HG03097 (cell line): ENCODE measurements at regions not wholly inside any gene's neighbourhood (a gene's known extent, or its start where the extent isn't known, plus 50 kb on each side); places are given as distances from the start of the nearest gene placed in this dataset.
A peak's percentile ranks its signal among the peaks of the same experiment; 100 is the strongest.
"Not testable (repeated sequence)": the region's sequence is repeated elsewhere in the genome, so short reads cannot be mapped to it uniquely, and the experiment has no call there.

Experiments
- ATAC-seq: cut with Tn5 transposase; IDR thresholded peaks from one replicate; pipeline ENCODE4 v1.9.1; 2021; ENCODE audit not compliant: unreplicated experiment, low FRiP score

GRCh38 chr5:58311526-58311925, 148.4 kb downstream of the PLK2 start:
- no peak for ATAC-seq

GRCh38 chr5:58308384-58308783, 151.5 kb downstream of the PLK2 start:
- not testable (repeated sequence) for ATAC-seq

GRCh38 chr5:58300346-58300895, 159.5 kb downstream of the PLK2 start:
- ATAC-seq = no peak

GRCh38 chr5:58299256-58299655, 160.6 kb downstream of the PLK2 start:
- no peak for ATAC-seq

DNA sequence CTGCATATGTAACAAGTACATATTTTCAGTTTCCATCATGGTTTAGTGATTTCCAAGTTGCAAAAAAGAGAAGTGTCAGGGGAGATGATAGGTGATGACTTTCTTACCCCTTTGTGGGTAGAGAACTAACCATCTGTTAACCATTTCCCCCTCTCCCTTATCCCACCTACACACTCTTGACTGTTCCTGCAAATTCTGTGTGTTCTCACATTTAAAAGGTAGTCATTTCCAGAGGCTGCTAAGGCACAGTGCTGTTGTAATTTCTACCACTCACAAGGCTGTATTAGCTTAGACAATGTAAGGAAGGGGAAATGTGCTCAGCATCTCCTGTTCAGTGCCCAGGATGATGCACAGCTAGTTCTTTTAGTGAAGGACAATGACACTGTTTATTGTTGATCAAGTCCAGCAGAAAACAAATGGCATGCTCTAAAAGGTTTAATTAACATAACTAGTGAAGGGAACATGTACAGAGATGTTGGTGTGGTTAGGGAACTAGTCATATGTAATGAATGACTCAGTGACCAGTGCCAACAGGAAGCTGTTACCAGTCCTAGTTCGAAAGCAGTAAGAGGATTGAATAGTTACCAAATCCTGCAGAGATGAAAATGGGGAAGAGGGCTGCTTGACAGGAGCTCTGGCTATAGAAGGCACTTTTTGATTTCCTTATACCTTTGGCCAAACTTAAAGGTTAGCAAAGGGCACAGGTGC, 165.1 kb downstream of the PLK2 start:
- peak; percentile 91 for ATAC-seq

DNA sequence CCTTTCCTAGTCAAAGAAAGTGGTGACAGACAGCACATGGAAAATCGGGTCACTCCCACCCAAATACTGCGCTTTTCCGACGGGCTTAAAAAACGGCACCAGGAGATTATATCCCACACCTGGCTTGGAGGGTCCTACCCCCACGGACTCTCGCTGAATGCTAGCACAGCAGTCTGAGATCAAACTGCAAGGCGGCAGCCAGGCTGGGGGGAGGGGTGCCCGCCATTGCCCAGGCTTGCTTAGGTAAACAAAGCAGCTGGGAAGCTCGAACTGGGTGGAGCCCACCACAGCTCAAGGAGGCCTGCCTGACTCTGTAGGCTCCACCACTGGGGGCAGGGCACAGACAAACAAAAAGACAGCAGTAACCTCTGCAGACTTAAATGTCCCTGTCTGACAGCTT, 171.6 kb downstream of the PLK2 start:
- ATAC-seq = not testable (repeated sequence)

GRCh38 chr5:58286741-58287140, 173.1 kb downstream of the PLK2 start:
- ATAC-seq = no peak

DNA sequence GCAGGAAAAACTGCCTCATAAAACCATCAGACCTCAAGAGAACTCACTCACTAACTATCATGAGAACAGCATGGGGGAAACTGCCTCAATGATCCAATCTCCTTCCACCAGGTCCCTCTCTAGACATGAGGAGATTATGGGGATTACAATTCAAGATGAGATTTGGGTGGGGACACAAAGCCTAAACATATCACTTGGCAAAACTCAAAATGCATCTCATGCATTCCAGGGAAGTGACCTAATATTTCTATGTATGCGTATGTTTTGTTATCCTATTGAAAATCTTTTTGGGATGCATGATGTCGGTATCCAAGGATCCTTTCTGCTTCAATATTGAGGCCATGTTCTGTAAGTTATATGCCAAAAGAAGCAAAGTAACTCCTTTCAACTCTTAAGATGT, 174.0 kb downstream of the PLK2 start:
- no peak for ATAC-seq

DNA sequence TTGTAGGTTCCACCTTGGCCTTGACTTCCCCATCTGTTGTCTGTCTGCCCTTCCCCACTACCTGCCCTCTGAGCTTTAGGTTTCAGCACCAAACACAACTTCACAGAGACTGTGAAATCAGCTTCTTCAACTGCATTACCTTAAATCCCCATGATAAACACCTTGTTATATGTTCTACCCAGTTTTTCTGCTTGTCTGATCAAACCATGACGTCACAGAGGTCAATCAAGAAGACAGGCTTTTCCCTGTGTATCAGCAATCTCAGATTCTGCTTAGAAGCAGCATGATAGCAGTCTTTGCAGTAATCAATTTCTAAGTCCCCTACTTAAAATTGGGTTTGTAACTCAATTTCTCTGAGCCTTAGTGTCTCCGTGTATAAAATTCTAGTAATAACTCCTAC, 175.0 kb downstream of the PLK2 start:
- no peak for ATAC-seq

DNA sequence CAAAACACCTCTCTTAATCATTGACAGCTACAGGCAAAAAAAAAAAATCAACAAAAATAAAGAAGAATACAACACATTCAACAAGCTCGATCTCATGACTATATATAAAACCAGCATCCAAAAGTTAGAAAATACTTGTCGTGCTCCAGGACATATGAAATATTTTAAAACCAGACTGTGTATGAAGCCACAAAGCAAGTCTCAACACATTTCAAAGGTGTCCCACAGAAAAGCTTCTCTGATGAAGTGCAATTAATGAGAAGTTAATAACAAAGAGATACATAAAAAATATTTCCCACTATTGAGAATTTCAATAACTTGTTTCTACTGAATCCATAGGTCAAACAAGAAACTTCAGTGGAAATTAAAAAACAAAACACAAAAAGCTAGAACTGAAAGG, 178.7 kb downstream of the PLK2 start:
- no peak for ATAC-seq

GRCh38 chr5:58279259-58279658, 180.6 kb downstream of the PLK2 start:
- ATAC-seq = no peak

GRCh38 chr5:58276431-58276830, 183.5 kb downstream of the PLK2 start:
- ATAC-seq = no peak

DNA sequence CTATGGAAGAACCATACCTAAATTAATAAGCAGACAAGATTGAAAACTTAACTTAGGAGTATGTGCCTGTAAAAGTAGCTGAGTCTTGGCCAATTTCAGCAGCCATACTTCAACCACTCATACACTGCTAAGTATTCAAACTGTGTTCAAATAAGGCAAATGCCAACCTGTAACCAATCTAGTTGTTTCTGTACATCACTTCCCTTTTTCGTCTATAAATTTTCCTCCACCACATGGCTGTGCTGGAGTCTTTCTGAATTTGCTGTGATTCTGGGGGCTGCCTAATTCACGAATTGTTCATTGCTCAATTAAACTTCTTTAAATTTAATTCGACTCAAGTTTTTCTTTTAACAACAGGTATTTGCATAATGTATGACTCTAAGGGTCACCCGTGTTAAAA, 184.4 kb downstream of the PLK2 start:
- no peak for ATAC-seq

DNA sequence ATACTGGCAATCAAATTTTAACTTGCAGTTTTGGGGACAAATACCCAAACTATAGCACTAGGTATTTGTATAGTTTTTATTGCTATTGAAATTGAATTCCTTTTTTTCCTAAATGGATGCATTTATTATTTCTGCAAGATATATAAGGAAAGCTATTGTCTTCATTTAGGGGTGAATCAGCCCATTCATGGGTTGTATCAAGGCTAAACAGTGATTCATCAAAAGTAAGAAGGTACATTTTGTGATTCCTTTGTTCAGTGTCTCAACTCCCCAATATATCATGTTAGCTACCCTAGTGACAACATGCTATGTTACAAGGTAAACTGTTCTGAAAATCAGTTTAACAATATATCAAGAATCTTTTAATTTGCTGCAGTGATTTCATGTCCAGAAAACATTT, 185.7 kb downstream of the PLK2 start:
- no peak for ATAC-seq

GRCh38 chr5:58273711-58274110, 186.2 kb downstream of the PLK2 start:
- no peak for ATAC-seq

DNA sequence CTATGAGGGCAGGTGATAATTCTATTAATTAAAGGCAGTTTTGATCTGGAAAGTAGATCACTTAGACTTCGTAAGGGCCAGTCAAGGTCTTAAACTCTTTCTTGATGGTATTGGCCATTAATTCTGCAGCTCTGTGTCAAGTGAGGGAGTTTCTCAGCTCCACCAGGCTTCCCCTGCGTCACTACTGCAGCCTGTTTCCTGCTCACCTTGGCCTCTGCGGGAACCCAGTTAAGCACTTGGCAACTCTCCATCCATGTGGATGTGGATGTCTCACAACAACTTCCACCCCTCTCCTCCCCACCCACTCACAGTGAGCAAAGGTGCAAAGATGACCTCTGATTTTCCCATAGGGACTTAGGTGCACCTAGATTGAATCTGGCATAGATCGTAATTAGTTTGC, 191.6 kb downstream of the PLK2 start:
- ATAC-seq = no peak

DNA sequence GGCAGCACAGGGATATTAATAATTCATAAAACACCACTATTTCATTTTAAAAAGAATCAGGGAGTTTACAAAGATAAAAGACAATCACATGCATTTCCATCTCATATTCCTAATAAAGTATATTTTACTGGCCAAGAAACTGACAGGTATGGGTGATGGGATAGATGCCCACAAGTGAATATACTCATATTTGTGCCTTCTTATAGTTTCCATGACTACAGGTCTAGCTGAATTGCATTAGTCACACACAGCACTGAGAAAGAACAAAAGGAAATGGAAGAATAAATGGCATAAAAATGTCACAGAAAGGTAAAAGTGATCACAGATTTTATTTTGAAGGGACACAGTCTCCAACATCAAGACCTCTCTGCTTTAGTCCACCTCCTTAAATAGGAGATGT, 193.5 kb downstream of the PLK2 start:
- no peak for ATAC-seq

- no peak for ATAC-seq
These were observed 194.5 kb downstream of the PLK2 start for GRCh38 chr5:58265246-58265930.

DNA sequence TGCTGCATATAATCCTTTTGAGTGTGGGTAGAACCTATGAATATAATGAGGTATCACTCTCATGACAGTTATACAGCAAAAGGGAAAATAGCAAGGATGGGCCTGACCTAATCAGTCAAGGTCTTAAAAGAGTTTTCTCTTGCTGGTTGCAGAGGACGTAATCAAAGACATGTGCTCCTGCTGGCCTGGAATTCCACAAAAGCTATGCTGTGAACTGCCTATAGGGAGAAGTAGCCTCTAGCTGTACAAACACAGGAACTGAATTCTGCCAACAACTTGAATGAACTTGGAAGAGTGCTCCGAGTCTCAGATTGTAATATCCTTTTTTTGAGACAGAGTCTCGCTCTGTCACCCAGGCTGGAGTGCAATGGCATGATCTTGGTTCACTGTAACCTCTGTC, 195.6 kb downstream of the PLK2 start:
- ATAC-seq = no peak

DNA sequence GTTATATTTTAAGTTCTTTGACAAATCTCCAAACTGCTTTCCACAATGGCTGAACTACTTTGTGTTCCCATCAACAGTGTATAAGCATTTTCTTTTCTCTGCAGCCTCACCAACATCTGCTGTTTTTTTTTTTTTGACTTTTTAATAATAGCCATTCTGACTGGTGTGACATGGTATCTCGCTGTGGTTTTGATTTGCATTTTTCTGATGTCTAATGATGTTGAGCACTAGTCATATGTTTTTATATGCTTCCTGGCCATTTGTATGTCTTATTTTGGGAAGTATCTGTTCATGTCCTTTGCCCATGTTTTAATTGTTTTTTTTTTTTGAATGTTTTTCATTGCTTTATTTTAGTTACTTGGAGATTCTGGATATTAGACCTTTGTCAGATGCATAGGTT, 196.6 kb downstream of the PLK2 start:
- ATAC-seq = no peak

DNA sequence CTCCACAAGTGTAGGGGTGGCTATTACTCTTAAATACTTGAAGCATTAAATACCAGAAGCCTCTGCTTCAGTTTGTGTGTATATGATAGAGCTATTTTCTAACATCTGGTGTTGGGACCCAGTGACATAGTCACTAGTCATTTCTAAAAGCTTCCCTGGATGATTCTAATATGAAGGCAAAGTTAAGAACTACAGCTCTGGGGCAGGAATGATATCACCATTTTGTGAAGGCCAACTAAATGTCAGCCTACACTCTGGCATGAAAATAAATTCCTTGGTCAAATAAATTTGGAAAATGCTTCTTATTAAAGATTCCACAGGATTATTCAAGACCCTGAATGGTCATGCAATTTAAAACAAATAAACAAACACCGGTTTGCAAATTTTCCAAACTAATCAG, 197.7 kb downstream of the PLK2 start:
- ATAC-seq = no peak

- no peak for ATAC-seq
These were observed 198.3 kb downstream of the PLK2 start for GRCh38 chr5:58261605-58262004.
